ENCODE measurements at regions not wholly inside any gene's neighbourhood (a gene's known extent, or its start where the extent isn't known, plus 50 kb on each side); places are given as distances from the start of the nearest gene placed in this dataset.
"Not testable (repeated sequence)": the region's sequence is repeated elsewhere in the genome, so short reads cannot be mapped to it uniquely, and the experiment has no call there.

- no peak for FAIRE-seq
Measured at GRCh38 chr18:29436459-29436858, 1259.5 kb upstream of the CDH2 start.

GRCh38 chr18:29434650-29435049 is 1257.7 kb upstream of the CDH2 start:
- no peak for DNase-seq (ENCODE audit: low spot score)
- FAIRE-seq, result no peak

More at GRCh38 chr18:29436459-29436858, 1259.5 kb upstream of the CDH2 start:
- DNase-seq (ENCODE audit: low spot score), result no peak

GRCh38 chr18:29430416-29430815 is 1253.5 kb upstream of the CDH2 start:
- DNase-seq (ENCODE audit: low spot score), result no peak
- no peak for FAIRE-seq

GRCh38 chr18:29418136-29418535 is 1241.2 kb upstream of the CDH2 start:
- FAIRE-seq (no peak), DNase-seq (ENCODE audit: low spot score) (no peak)

GRCh38 chr18:29406996-29407395 is 1230.1 kb upstream of the CDH2 start:
- DNase-seq (ENCODE audit: low spot score), result no peak
- FAIRE-seq, result no peak

- FAIRE-seq, result no peak
- DNase-seq (ENCODE audit: low spot score), result no peak
Measured at GRCh38 chr18:29397536-29397935, 1220.6 kb upstream of the CDH2 start.

- no peak for DNase-seq (ENCODE audit: low spot score)
- no peak for FAIRE-seq
Measured at GRCh38 chr18:29383311-29384273, 1206.7 kb upstream of the CDH2 start.

- no peak for FAIRE-seq
Measured at GRCh38 chr18:29378651-29379136, 1201.8 kb upstream of the CDH2 start.

GRCh38 chr18:29377346-29377745 is 1200.4 kb upstream of the CDH2 start:
- DNase-seq (ENCODE audit: low spot score) (no peak), FAIRE-seq (no peak)

More at GRCh38 chr18:29378651-29379136, 1201.8 kb upstream of the CDH2 start:
- DNase-seq (ENCODE audit: low spot score), result no peak

- no peak for DNase-seq (ENCODE audit: low spot score)
- no peak for FAIRE-seq
Measured at GRCh38 chr18:29373000-29373399, 1196.1 kb upstream of the CDH2 start.

GRCh38 chr18:29361843-29362242 is 1184.9 kb upstream of the CDH2 start:
- no peak for FAIRE-seq
- DNase-seq (ENCODE audit: low spot score), result peak; percentile 0

GRCh38 chr18:29360659-29361058 is 1183.7 kb upstream of the CDH2 start:
- not testable (repeated sequence) for FAIRE-seq

GRCh38 chr18:29359222-29359621 is 1182.3 kb upstream of the CDH2 start:
- FAIRE-seq, result not testable (repeated sequence)

More at GRCh38 chr18:29360659-29361058, 1183.7 kb upstream of the CDH2 start:
- not testable (repeated sequence) for DNase-seq (ENCODE audit: low spot score)

GRCh38 chr18:29351171-29351570 is 1174.2 kb upstream of the CDH2 start:
- FAIRE-seq (no peak), DNase-seq (ENCODE audit: low spot score) (no peak)

More at GRCh38 chr18:29359222-29359621, 1182.3 kb upstream of the CDH2 start:
- not testable (repeated sequence) for DNase-seq (ENCODE audit: low spot score)

- FAIRE-seq (no peak), DNase-seq (ENCODE audit: low spot score) (no peak)
Measured at GRCh38 chr18:29328932-29329331, 1152.0 kb upstream of the CDH2 start.

GRCh38 chr18:29326214-29326613 is 1149.3 kb upstream of the CDH2 start:
- DNase-seq (ENCODE audit: low spot score) (no peak), FAIRE-seq (no peak)

GRCh38 chr18:29321561-29321960 is 1144.6 kb upstream of the CDH2 start:
- DNase-seq (ENCODE audit: low spot score), result no peak
- FAIRE-seq, result no peak

GRCh38 chr18:29313312-29313711 is 1136.4 kb upstream of the CDH2 start:
- no peak for DNase-seq (ENCODE audit: low spot score)
- FAIRE-seq, result no peak

- DNase-seq (ENCODE audit: low spot score) (no peak), FAIRE-seq (no peak)
Measured at GRCh38 chr18:29311580-29311979, 1134.7 kb upstream of the CDH2 start.

GRCh38 chr18:29309366-29309765 is 1132.4 kb upstream of the CDH2 start:
- no peak for FAIRE-seq

GRCh38 chr18:29307982-29308381 is 1131.1 kb upstream of the CDH2 start:
- DNase-seq (ENCODE audit: low spot score) (no peak), FAIRE-seq (no peak)

More at GRCh38 chr18:29309366-29309765, 1132.4 kb upstream of the CDH2 start:
- DNase-seq (ENCODE audit: low spot score), result no peak

GRCh38 chr18:29307231-29307630 is 1130.3 kb upstream of the CDH2 start:
- no peak for FAIRE-seq

GRCh38 chr18:29305516-29305915 is 1128.6 kb upstream of the CDH2 start:
- FAIRE-seq, result no peak
- no peak for DNase-seq (ENCODE audit: low spot score)

More at GRCh38 chr18:29307231-29307630, 1130.3 kb upstream of the CDH2 start:
- no peak for DNase-seq (ENCODE audit: low spot score)

All from urothelium cell line (cell line).